GM12865 (cell line): ENCODE measurements at regions not wholly inside any gene's neighbourhood (a gene's known extent, or its start where the extent isn't known, plus 50 kb on each side); places are given as distances from the start of the nearest gene placed in this dataset.

Experiments
- DNase-seq: peaks from one replicate; pipeline ENCODE4 v3.0.0; 2010; ENCODE audit warnings: low read depth
- H3K4me3 ChIP-seq: 2 replicates; pipeline ENCODE4 v1.5.1; 2011; ENCODE audit warnings: mild to moderate bottlenecking, low read depth, low read length, control low read depth
- CTCF ChIP-seq: IDR thresholded peaks from 2 replicates; pipeline ENCODE4 v1.5.1; 2011; ENCODE audit warnings: low read length, control low read depth, low read depth, inconsistent platforms; ENCODE audit not compliant: insufficient read depth; ENCODE audit errors: missing control alignments

- DNase-seq, result no peak
- no peak for TF ChIP-seq CTCF
- no peak overlapping the region for H3K4me3 ChIP-seq
Observed at GRCh38 chr11:15580056-15580774, 465.5 kb downstream of the INSC start.

GRCh38 chr11:15580775-15581095 is 466.0 kb downstream of the INSC start:
- DNase-seq, result no peak
- no peak for TF ChIP-seq CTCF
- no peak overlapping the region for H3K4me3 ChIP-seq

GRCh38 chr11:15584158-15584557 is 469.4 kb downstream of the INSC start:
- TF ChIP-seq CTCF, result no peak
- DNase-seq, result no peak
- no peak overlapping the region for H3K4me3 ChIP-seq

GRCh38 chr11:15585602-15586331 is 471.0 kb downstream of the INSC start:
- no peak for DNase-seq
- TF ChIP-seq CTCF, result no peak
- no peak overlapping the region for H3K4me3 ChIP-seq

GRCh38 chr11:15586741-15587473 is 472.2 kb downstream of the INSC start:
- no peak overlapping the region for H3K4me3 ChIP-seq
- TF ChIP-seq CTCF, result no peak
- DNase-seq, result no peak

- no peak overlapping the region for H3K4me3 ChIP-seq
- no peak for DNase-seq
- no peak for TF ChIP-seq CTCF
Observed at GRCh38 chr11:15589070-15589626, 474.4 kb downstream of the INSC start.
